HT1080 (cell line): ENCODE measurements at regions not wholly inside any gene's neighbourhood (a gene's known extent, or its start where the extent isn't known, plus 50 kb on each side); places are given as distances from the start of the nearest gene placed in this dataset.

Source experiments
- DNase-seq: peaks from one replicate; pipeline ENCODE4 v3.0.0-alpha.2; 2015; ENCODE audit warnings: low read depth

DNA sequence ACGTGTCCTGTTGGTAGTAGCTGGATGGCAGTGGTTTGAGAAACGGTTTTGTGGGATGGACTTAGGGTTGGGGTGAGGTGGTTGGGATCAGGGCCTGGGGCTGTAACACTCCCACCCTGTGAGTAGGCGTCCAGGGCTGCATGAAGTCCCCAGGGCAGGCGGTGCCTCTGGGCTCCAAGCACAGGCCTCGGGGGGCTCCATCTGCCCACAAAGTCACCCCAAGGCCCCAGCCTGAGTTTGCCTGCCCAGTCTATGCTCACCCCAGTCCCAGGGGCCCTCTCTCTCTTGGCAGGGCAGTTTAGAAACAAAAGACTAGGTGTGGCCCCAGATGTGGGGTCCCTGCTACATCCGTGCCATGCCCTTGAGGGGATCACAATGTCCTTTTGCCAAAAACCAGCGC lies 86.9 kb upstream of the PRR23E start:
- no peak for DNase-seq

DNA sequence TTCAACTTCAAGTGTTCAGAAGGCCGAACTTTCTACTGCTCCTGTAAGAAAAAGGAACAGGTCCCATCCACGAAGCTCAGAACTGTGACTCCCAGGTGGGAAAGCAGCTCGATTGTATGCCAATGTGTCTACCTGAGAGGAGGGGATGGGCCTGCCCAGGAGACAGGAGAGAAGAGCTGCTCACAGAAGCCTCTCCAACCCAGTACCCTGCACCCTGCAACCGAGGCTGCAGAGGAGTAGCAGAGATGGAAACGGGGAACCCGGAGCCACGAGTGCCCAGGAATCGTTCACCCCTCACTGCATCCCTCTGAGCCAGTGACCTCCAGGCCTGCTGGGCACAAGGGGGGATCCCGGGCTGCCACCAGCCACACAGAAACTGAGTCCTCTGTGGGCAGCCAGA lies 86.5 kb upstream of the PRR23E start:
- no peak for DNase-seq

DNA sequence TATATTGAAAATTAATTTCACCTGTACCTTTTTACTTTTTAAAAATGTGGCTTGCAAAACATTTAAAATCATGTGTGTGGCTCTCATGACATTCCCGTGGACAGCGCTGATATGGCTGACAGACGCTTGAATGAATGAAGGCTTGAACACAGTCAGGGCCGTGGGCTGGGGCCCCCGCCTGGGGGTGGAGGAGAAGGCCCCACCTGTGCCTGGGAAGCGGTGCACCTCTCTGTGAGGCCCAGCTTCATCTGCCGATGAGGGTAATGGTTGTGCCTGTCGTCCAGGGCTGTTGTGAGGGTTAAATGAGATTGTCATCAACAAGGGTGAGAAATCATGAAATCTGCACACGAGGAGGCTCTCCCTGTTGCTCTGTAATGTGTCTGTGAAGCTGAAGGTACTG lies 85.9 kb upstream of the PRR23E start:
- no peak for DNase-seq

DNA sequence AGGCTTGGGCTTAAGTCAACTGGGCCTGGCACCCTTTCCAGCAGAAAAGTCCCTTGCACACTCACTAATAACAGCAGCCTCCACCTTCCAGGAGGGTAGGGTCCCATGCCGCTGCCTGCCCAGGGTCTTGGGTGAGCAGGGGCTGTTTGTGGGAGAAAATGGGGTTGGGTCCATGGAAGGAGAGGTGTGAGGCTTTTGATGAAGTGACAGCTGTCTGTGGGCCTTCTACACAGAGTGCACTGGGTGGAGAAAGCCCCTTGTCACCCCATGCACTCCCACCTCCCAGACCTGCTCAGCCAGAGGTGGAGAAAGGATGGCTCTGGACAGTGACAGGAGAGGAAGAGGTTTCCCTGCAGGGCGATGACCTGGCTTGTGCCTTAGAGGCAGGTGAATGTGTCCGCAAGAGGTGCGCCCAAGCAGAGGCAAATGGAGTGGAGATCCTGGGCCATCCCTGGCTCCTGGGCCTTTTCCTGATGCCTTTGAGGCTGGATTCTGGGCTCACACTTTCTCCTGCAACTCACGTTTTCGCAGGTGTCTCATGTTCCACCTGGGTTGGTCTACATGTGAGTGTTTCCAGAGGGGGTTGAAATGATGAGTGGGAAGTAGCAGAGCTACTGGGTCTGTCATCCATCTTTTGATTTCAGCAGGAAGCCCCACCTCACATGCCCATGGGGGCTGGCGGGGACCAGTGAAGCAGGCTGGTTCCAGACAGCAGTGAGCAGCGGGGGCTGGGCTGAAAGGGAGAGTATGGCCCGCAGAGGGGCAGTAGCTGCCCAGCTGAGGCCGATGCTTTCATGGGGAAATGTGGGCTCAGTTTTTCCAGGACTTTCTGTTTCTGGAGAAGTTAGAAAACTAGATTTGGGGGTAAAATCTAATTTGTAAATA lies 85.2 kb upstream of the PRR23E start:
- no peak for DNase-seq

DNA sequence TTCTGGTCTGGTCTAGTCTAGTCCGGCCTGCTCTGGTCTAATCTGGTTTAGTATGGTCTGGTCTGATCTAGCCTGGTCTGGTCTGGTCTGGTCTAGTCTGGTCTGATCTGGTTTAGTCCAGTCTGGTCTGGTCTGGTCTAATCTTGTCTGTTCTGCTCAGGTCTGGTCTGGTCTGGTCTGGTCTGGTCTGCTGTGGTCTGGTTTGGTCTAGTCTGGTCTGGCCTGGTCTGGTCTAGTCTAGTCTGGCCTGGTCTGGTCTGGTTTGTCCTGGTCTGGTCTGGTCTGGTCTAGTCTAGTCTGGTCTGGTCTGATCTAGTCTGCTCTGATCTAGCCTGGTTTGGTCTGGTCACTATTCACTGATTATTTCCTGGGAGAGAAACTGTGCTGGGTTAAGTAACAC lies 84.1 kb upstream of the PRR23E start:
- no peak for DNase-seq

DNA sequence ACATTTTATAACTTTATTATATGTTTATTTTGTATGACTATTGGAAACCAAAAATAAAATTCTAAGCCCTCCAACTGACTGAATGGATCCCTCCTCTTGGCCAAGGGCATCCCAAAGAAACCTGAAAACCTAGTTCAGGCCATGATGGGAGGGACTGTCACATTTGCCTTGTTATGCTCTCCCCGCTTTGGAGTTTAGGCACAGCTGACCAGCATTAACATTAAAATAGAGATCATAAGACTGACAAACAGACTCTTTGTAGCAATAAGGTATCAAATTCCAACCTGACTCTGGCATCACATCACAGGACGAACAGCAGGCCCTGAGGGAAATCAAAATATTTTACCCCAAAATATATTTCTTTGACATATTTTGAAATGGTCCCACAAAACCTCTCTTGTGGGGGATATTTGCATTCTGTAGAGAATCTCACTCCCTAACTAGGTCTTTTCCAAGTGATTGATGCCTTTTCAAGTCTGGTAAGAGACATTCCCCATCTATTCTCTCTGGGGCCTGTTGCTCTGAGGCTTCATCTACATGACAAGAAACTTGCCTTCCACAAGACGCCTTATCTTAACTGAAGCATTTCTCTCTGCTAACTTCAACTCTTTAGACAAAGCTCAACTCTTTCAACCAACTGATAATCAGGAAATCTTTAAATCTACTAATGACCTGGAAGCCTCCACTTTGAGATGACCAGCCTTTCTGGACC lies 81.8 kb upstream of the PRR23E start:
- DNase-seq, result no peak

DNA sequence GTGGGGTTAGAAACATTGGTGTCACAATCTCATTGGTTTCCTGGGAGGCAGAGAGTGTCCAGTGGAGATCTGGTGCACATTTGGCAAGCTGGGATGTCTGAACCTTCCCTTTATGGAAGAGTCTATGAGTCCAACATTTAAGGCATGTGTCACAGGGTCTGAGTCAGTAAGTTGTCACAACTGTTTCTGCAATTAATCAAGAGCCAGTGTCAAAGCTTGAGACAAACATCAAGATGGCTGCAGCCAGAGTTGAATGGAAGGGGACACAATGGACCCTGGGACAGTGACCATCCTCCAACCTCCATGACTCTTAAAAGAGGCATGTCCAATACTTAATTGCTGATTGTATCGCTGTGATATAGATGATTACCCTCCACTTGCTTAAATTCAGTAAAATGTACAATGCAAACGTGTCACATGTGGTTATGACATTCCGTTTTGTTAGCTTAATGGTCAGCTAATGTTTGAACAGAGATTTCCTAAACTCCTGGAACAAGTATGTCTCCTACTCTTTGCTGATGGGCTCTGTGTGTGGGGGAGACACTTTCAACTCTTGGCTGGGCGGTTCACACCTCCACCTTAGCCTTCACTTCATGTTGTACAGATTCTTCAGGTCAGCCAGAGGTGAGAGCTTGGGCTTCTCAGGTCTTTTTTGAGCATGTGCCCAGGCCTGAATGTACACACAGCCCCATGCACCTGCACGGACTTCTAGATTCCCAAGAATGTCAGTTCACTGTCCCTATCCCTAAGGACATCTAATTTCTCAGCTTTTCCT lies 79.9 kb upstream of the PRR23E start:
- DNase-seq, result no peak

DNA sequence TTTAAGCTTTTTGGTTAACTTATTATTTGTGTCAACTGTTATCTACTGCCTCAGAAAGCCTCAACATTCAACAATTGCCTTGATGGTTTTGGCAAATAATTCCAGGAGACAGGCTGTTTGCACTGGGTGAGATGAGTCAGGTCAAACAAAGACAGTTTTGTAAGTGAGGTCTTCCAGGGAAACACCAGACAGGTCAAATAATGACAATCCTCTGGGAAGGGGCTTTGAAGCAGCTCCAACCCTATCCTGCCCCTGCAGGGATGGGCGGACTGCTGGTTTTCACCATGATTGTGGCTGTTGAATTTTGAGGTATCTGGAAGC lies 79.4 kb upstream of the PRR23E start:
- no peak for DNase-seq

DNA sequence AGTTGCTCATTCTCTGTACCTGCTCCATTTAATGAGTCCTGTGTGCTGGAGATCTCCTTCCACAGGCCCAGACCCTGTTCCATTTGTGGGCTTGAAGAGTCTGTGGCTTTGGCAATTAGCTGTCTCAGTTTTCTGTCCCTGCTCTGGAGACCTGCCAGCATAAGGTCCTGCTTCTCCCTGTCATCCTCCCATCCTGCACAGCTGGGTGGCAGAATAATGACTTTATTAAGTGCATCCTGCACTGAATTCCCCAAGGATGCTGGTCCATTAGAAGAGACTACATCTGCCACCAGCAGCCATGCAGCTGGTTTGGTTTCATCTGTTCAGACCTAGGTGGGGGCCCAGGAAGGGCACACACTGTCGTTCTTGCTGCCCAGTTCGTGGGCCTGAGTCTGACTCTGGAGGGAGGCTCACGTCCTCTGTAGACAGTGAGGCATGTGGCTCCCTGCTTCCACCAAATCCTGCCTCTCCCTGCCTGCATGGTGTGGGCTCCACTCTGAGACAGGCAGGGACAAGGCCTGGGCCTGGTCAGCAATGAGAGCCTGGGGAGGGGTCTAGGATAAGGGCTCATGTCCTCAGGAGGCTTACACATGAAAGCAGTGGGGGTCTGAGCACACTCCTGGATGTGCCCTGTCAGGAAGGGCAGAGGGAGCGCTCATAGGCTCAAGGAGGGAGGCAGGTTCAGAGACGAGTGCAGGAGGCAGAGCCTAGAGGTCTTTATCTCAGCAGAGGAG lies 78.4 kb upstream of the PRR23E start:
- DNase-seq, result no peak

DNA sequence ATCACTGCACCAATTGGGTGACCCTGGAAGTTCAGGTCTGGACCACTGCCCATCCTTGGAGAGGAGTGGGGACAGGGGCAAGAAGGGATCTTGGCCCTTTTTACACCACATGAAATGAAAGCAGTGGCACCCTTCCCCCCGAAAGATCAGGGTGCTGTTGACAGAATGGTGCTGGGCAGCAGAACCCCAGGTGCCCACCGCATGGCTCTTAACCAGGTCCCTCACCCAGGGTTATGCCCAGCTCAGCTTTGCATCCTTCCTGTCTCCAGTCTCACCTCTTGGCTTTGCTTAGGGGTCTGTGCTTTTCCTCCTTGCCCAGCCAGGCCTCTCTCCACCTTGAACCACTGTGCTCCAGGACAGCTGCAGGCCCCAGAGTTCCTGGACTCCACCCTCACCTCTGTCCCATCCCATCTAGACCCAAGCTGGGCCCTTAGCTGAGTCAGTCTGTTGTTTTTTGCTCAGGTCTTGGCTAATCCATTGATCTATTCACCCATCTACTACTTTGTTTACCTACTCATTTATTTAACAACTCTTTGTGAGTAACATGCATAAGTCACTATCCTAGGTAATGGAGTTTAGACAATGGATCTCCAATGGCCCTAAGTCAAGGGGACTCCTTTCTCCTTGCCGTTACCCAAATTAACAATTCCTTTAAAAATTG lies 77.1 kb upstream of the PRR23E start:
- DNase-seq, result no peak

DNA sequence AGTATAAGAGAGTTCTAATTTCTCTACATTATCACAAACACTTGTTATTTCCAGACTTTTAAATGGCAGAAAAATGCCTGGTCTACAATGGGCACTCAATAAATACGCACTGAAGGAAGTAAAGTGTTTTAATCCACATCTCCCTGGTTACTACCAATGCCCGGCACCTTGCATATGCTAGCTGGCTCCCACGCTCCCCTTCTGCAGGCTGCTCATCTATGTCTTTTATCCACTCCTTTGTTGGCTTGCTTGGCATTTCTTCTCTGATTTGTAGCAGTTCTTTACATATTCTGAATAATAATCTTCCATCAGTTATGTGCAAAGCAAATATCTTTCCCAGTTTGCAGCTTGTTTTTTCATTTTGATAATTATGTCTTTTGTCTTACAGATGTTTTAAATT lies 74.6 kb upstream of the PRR23E start:
- no peak for DNase-seq

DNA sequence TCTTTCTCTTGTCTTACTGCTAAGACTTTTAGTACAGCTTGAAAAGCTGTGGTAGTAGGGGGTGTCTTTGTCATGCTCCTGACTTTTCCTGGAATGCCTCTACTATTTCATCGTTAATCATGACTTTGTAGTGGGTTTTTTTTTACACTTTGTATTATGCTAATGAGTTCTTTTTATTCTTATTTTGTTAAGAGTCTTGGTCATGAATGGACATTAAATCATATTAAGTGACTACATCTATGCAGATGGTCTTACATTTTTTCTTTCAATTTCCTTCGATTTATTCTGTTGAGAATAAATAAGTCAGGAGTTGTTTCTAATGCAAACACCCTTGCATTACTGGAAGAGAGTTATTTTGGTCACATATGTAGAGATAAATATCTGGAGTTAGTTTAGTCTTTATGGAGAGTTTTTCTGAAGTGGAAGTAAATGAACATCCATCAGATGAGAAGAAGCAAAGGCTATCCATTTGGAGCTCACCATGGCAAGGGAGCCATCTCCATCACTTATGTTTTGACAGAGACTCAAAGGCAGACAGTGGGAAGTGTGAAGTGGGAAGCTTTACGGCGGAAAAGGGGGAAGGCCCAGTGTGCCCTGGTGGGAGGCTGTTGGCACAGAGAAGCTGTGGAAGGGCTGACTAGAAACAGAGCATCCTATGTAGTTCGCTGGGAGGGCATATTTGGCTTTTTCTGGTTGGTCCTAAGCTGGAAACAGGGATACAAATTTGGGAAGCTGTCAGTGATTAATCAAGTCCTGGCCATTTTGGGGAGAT lies 73.1 kb upstream of the PRR23E start:
- no peak for DNase-seq

DNA sequence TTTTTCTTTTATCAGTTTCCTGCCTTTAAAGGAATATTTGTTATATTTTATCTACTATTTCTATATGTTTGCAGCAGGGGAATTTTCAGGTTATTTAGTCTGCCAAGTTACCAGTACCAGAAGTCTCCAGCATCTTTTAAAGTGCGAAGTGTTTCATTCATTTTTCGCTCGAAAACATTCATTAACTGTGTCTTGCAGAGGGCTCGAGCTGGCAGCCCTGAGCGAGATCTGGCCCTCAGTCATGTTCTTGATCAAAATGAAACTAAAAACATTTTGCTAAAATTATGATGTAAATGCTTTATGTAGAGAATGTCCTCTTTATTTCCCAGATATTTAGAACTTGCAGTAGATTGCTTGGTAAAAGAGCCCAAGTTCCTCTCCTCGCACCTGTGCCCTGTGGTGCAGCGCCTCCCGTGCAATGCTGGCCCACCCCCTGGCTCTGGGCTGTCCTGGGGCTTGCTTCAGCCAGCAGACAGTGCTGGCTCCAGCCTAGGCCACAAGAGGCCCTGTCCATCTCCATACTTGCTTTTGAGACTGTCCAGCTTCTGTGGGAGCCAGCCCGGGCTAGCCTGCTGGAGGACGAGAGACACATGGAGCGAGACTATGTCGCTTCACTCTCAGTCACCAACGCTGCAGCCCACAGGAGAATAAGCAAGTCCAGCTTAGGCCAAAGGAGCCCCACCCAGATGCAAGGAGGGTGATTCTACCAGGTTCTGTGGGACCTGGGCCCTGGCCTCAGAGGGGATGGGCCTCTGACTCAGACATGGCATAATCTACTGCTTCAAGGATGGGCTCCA lies 71.9 kb upstream of the PRR23E start:
- DNase-seq, result no peak

DNA sequence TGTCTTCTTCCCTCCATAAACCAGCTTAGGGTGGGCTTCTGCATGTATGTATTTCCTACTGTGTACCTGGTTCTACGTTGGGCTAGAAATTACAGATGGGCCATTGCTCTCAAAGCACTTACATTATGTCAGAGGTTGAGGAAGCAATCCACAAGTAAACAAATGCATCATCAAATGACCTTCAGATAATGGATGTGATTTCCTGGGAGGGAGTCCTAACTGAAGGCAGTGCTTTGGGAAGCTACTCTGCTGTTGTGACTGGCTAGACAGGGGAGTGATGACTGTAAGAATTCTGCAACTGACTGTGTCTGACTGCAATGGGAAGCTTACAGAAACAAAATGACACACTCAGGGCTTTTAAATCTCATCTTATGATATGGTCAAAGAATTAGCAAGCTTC lies 71.0 kb upstream of the PRR23E start:
- DNase-seq, result no peak

DNA sequence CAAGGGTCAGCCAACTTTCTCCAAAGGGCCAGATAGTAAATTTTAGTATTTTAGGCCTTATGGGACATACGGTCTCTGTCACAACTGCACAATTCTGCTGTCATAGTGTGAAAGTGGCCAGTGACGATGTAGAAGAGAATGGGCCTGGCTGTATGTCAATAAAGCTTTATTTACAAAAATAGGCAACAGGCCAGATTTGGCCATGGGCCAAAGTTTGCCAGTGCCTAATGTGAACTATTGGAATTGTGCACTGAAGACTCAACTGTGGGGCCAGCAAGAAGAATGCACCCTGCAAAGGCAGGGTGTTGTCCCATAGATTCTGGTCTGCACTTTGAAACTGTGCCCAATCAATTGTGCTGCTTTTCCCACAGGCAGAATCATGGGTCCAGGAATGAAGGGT lies 69.4 kb upstream of the PRR23E start:
- no peak for DNase-seq

DNA sequence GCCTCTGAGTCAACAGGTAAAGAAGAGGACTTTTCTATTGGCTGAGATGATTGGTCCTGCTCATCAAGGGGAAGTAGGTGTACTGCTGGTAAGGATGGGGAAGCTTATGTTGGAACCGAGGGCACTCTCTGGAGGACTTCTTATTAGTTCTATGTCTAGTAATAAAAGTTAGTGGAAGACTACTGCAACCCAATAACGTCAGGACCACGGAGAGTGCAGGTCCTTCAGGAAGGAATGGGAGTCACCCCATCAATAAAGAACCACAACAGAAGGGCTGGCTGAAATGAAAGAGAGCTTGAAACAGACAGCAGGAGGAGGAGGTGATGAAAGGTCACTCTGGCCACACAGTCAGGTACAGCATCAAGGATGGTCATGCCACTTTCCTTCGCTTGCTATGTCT lies 68.8 kb upstream of the PRR23E start:
- no peak for DNase-seq

DNA sequence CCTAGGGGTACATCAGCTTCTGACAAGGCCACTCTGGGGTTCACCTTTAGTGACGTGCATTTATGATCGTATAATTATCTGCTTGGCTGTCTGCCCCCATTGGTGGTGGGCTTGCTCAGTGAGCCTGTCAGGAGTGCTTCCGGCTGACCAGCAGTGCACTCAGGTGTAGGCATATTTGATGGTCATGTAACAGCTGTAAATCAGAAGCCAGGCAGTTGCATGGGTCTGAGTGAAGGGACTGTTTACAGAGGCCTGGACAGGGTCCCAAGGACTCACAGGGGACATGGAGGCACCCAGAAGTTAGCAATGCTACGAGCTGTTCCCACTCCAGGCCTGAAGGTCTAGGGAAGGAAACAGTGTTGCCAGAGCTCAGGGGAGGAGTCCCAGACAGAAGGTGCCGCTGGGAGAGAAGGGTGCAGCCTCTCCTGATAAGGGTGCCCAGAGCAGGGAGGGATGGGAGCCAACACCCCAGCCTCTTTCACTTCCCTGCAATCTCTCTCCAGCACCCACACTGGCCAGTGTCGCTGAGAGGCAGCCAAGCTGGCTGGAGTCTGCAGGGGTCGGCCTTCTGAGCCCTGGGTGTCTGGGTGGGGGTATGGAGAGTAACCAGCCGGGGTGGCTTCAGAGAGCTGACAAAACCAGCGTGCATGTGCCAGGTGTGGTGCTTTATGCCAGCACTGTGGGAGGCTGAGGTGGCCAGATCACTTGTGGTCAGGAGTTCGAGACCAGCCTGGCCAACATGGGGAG lies 61.3 kb upstream of the PRR23E start:
- no peak for DNase-seq

DNA sequence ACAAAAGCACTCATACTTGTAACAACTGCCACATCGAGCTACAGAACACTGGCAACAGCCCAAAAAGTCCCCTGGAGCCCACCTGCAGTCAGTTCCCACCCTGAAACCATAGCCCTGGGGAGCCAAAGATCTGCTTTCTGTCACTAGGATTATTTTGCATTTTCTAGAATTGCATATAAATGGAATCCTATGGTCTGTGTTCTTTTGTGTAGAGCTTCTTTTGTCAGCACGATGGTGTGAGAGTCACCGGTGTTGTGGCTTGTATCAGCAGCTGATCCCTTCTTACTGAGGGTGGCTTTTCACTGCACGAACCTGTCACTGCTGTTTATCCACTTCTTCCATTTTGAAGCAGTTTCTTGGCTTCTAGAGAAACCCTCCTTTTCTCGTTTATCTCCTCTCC lies 60.1 kb upstream of the PRR23E start:
- no peak for DNase-seq

DNA sequence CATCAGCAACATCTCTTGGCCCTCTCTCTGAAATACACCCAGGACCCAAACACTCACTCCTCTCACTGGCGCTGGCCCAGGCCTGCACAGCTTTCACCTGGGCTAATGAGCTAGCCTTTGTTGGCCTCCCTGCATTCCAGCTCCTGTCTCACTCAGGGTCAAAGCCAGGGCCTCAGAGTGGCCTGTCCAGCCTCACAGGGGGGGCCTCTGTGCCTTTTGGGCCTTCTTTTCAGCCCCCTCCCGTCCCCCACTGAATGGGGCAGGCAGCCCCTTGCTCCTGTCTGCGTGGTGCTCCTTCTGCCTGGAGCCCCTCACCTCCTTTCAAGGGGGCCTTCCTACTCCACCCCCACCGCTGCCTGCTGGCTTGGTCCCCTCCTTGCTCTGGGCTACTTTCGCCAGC lies 59.0 kb upstream of the PRR23E start:
- no peak for DNase-seq
